HL-60 (cell line): ENCODE measurements at regions not wholly inside any gene's neighbourhood (a gene's known extent, or its start where the extent isn't known, plus 50 kb on each side); places are given as distances from the start of the nearest gene placed in this dataset.

Source experiments
- DNase-seq, 2 experiments: peaks; one replicate each; pipeline ENCODE4 v3.0.0-alpha.2; 2010 to 2020; ENCODE audit warnings: low read depth in 1 of 2, low spot score in 1 of 2
- H3K27ac ChIP-seq: fragments of 250-450 bp; sonication (Bioruptor Pico); replicated peaks from 2 replicates; pipeline ENCODE4 v1.5.1; 2020; ENCODE audit warnings: mild to moderate bottlenecking, moderate library complexity
- H3K27me3 ChIP-seq: fragments of 250-450 bp; sonication (Bioruptor Pico); 2 replicates; pipeline ENCODE4 v1.5.1; 2021; ENCODE audit warnings: mild to moderate bottlenecking, moderate library complexity; ENCODE audit not compliant: insufficient read depth, poor library complexity, severe bottlenecking
- H3K4me3 ChIP-seq: replicated peaks from 2 replicates; pipeline ENCODE4 v1.5.1; 2011; ENCODE audit warnings: mild to moderate bottlenecking, control low read depth, low read length; ENCODE audit not compliant: insufficient read depth
- GABPA ChIP-seq: IDR thresholded peaks from 2 replicates; pipeline ENCODE4 v1.6.1; 2012; ENCODE audit warnings: low read depth
- POLR2AphosphoS5 ChIP-seq: IDR thresholded peaks from 2 replicates; pipeline ENCODE4 v1.6.1; 2012; ENCODE audit warnings: low read depth
- SPI1 ChIP-seq: IDR thresholded peaks from 2 replicates; pipeline ENCODE4 v1.6.1; 2012; ENCODE audit warnings: low read depth, mild to moderate bottlenecking, borderline replicate concordance
- TF ChIP-seq, protein P1 (sequence below): IDR thresholded peaks from one replicate; pipeline ENCODE4 v1.5.1; 2011; ENCODE audit warnings: low read length, control low read depth, inconsistent platforms; ENCODE audit not compliant: insufficient read depth
- TF ChIP-seq, protein P2 (sequence below): IDR thresholded peaks from 2 replicates; pipeline ENCODE4 v1.6.1; 2012; ENCODE audit warnings: low read depth; ENCODE audit not compliant: insufficient replicate concordance

DNA sequence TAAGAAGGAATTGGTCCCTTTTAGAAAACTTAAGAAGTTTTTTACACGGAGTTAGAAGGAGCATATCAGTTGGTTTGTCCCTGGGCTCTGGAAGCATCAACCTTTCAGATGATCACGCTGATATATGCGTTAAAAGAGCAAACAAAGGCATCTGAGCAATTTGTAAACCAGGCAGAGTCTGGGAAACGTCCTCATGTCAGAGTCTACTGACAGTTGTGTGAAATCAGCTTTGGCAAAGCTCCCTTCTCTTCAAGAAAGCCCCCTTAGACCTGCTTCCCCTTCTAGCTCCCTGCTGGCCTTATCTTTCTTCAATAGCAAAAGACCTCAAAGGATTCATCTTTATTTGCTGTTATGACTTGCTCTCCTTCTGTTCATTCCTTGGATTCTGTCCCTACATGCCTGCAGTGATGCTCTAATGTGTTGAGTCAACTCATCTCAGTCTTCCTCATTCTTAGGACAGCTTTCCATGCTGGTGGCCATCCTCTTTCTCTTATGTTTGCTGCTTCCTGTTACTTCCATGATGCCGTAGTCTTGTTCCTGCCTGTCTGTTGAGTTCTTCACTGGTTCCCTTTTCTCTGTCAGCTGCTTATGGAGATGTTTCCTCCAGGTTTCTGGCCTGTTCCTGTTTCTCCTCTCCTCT lies 106.5 kb upstream of the BMPER start:
- DNase-seq = no peak
- no peaks in the 10 kb centered on the region for H3K27me3 ChIP-seq
- no peak overlapping the region for H3K27ac ChIP-seq
- TF ChIP-seq SPI1 = no peak
- TF ChIP-seq, protein P1, sequence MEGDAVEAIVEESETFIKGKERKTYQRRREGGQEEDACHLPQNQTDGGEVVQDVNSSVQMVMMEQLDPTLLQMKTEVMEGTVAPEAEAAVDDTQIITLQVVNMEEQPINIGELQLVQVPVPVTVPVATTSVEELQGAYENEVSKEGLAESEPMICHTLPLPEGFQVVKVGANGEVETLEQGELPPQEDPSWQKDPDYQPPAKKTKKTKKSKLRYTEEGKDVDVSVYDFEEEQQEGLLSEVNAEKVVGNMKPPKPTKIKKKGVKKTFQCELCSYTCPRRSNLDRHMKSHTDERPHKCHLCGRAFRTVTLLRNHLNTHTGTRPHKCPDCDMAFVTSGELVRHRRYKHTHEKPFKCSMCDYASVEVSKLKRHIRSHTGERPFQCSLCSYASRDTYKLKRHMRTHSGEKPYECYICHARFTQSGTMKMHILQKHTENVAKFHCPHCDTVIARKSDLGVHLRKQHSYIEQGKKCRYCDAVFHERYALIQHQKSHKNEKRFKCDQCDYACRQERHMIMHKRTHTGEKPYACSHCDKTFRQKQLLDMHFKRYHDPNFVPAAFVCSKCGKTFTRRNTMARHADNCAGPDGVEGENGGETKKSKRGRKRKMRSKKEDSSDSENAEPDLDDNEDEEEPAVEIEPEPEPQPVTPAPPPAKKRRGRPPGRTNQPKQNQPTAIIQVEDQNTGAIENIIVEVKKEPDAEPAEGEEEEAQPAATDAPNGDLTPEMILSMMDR = no peak
- TF ChIP-seq, protein P2, sequence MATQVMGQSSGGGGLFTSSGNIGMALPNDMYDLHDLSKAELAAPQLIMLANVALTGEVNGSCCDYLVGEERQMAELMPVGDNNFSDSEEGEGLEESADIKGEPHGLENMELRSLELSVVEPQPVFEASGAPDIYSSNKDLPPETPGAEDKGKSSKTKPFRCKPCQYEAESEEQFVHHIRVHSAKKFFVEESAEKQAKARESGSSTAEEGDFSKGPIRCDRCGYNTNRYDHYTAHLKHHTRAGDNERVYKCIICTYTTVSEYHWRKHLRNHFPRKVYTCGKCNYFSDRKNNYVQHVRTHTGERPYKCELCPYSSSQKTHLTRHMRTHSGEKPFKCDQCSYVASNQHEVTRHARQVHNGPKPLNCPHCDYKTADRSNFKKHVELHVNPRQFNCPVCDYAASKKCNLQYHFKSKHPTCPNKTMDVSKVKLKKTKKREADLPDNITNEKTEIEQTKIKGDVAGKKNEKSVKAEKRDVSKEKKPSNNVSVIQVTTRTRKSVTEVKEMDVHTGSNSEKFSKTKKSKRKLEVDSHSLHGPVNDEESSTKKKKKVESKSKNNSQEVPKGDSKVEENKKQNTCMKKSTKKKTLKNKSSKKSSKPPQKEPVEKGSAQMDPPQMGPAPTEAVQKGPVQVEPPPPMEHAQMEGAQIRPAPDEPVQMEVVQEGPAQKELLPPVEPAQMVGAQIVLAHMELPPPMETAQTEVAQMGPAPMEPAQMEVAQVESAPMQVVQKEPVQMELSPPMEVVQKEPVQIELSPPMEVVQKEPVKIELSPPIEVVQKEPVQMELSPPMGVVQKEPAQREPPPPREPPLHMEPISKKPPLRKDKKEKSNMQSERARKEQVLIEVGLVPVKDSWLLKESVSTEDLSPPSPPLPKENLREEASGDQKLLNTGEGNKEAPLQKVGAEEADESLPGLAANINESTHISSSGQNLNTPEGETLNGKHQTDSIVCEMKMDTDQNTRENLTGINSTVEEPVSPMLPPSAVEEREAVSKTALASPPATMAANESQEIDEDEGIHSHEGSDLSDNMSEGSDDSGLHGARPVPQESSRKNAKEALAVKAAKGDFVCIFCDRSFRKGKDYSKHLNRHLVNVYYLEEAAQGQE = no peak
- TF ChIP-seq GABPA = no peak
- TF ChIP-seq POLR2AphosphoS5 = no peak
- H3K4me3 ChIP-seq = no peak overlapping the region

DNA sequence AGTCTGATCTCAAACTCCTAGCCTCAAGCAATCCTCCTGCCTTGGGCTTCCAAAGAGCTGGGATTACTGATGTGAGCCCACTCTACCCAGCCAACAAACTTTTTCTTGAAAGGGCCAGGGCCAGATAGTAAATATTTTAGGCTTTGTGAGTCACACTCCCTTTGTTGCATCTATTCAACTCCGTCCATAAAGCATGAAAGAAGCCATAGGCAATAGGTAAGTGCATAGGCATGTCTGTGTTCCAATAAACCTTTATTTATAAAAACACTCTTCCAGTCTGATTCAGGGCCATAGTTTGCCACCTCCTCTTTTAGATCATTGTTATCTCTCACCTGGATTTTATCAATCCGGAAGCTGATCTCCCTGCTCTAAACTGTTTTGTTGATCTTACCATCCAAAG lies 105.6 kb upstream of the BMPER start:
- TF ChIP-seq, protein P1 = no peak
- no peak for TF ChIP-seq GABPA
- TF ChIP-seq POLR2AphosphoS5 = no peak
- TF ChIP-seq, protein P2 = no peak
- TF ChIP-seq SPI1 = no peak
- Histone ChIP-seq H3K4me3 (no peak overlapping the region), H3K27ac (no peak overlapping the region), H3K27me3 (no peaks in the 10 kb centered on the region)
- no peak for DNase-seq

DNA sequence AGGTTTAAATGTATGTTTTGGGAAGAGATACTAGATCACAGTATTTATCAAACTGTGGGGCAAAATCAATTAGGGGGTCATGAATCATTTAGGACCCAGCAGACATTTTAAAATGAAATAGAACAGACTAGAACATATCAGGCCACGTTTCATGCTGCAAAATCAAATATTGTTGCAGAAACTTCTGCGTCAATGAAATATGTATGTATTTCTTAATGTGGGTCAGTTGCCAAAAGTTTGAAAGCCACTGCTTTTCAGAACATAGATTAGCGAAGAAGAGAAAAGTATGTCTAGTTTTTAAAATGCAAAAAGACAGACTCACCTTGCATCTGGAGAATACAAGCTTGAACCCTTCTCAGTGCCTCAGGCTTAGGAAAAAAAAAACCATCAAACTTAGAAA lies 102.7 kb upstream of the BMPER start:
- Histone ChIP-seq H3K27me3 (no peaks in the 10 kb centered on the region), H3K4me3 (no peak overlapping the region), H3K27ac (no peak overlapping the region)
- DNase-seq = no peak
- no peak for TF ChIP-seq SPI1

DNA sequence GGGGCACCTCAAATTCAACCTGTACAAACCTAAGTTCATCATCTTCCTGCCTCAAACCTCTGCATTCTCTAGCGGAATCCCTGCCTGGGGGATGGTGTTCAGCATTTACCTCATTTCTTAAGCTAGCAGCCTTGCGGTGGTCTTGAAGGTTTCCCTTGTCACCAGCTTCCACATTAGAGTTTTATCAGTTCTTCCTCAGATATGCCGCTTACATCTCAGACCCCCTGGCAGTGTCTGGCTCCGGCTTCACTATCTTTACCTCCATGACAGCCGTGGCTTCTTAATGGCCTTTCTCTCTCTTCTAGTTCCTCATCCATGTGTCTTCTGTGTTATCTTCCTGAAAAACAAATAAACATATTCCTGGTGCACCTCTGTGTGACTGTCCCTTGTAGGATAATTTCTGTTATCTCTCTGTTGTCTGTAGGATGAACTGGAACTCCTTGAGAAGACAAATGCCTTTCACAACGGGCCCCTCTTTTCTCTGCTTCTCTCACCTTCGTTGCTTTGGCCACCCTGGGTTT lies 101.1 kb upstream of the BMPER start:
- Histone ChIP-seq H3K4me3 (no peak overlapping the region), H3K27ac (no peak overlapping the region), H3K27me3 (no peaks in the 10 kb centered on the region)
- TF ChIP-seq, protein P1 = no peak
- TF ChIP-seq SPI1 = no peak
- TF ChIP-seq, protein P2 = no peak
- TF ChIP-seq GABPA = no peak
- no peak for TF ChIP-seq POLR2AphosphoS5
- no peak for DNase-seq
